GM12872 (cell line): ENCODE measurements at regions not wholly inside any gene's neighbourhood (a gene's known extent, or its start where the extent isn't known, plus 50 kb on each side); places are given as distances from the start of the nearest gene placed in this dataset.

ENCODE experiments used
- TF ChIP-seq, protein P1 (sequence below): IDR thresholded peaks from 3 replicates; pipeline ENCODE4 v1.5.1; 2011; ENCODE audit warnings: low read depth, mild to moderate bottlenecking, low read length, moderate library complexity; ENCODE audit not compliant: insufficient read depth

DNA sequence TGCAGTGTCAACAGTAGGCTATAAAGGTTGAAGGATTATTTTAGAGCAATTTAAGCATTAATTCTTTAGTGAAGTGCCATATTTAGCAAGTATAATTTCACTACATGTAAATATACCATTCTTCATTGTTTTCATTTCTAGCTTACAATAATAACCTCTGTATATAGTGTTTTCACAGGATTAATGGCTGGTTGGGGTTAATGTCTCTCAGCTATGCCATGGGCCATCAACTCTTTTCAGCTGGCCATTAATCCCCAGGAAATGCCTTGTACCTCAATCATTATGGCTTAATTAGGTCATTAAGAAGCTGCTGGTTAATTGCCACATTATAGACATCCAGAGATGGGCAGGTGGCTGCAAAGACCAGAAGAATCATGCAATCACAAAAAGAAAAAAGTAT is 715.1 kb downstream of the MAT2B start:
- TF ChIP-seq, protein P1, sequence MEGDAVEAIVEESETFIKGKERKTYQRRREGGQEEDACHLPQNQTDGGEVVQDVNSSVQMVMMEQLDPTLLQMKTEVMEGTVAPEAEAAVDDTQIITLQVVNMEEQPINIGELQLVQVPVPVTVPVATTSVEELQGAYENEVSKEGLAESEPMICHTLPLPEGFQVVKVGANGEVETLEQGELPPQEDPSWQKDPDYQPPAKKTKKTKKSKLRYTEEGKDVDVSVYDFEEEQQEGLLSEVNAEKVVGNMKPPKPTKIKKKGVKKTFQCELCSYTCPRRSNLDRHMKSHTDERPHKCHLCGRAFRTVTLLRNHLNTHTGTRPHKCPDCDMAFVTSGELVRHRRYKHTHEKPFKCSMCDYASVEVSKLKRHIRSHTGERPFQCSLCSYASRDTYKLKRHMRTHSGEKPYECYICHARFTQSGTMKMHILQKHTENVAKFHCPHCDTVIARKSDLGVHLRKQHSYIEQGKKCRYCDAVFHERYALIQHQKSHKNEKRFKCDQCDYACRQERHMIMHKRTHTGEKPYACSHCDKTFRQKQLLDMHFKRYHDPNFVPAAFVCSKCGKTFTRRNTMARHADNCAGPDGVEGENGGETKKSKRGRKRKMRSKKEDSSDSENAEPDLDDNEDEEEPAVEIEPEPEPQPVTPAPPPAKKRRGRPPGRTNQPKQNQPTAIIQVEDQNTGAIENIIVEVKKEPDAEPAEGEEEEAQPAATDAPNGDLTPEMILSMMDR = no peak

DNA sequence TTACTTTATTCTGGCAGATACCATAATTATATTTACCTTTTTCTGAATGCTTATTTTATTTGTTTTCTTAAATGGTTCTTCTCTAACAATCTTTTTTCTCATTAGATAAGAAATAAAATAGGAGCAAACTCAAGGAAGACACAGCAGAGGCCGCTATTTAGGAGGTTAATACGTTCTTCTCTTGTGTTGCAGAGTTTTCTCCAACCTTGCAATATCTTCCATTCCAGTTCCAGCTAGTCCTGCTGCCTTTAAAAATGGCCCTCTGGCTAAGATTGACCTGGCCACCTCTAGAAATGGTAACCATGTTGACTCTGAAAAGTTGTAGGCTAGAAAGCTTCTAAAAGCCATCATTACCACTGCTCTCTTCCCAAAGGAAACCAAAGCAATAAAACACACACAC is 718.8 kb downstream of the MAT2B start:
- TF ChIP-seq, protein P1 = no peak

DNA sequence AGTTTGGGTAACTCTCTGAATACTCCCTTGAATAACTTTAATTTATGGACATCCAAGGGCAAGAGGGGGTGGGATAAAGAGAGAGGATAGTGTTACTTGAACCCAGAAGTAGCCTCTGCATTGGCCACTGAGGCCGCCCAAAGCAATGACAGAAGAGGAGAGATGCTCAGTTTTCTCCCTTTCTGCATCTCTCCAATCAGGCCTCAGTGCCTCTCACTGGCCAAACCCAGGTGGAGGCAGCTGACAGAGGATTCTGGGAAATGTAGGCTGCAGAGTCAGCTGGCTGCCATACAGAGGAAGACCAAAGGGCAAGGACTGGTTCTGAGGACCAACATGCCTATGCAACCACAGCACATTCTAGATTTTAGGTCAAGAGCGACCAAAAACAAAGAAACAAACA is 719.4 kb downstream of the MAT2B start:
- TF ChIP-seq, protein P1 = no peak

DNA sequence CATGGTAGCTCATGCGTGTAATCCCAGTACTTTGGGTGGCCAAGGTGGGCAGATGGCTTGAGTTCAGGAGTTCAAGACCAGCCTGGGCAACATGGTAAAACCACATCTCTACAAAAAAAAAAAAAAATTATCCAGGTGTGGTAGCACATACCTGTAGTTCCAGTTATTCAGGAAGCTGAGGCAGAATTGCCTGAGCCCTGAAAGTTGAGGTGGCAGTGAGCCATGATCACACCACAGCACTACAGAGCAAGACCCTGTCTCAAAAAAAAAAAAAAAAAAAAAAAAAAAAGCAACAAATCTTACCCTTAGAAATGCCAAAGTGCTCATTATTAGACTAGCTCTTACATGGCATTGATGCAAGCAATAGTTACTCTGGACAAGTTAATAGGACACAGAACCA is 724.9 kb downstream of the MAT2B start:
- TF ChIP-seq, protein P1 = no peak

DNA sequence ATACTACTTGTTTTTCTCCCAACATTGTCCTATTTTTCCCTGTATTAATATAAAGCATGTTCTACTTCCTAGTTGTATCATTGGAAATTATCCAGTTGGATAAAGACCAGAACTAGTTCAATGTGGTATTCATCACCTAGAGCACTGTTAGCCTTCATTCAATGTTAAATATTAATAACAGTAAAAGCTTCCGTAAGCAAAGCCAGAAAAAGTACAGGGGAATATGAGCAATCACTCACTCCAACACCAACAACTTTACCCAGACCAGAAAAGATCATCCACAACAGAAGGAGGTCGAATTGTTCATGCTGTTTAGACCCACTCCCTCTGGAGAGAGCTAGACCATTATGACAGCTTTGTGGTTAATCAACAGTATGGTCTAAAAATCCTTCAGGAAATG is 728.4 kb downstream of the MAT2B start:
- TF ChIP-seq, protein P1 = no peak

DNA sequence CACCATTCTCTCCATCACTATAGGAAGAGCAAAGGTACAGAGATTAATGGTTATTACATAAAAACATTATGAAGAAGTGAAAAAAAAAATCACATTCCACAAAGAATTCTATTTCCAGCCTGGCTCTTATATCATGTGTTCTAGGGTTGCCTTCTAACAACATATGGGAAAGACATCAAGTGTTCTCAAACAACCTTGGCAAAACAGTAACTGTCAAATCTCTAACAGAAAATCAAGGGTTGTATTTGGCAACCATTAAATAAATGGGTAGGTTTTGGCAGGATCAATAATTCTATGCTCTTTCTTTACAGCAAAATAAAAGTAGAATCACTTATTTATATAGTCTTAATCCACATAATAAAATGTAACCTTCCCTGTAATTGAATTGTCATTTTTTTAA is 728.9 kb downstream of the MAT2B start:
- TF ChIP-seq, protein P1 = no peak

DNA sequence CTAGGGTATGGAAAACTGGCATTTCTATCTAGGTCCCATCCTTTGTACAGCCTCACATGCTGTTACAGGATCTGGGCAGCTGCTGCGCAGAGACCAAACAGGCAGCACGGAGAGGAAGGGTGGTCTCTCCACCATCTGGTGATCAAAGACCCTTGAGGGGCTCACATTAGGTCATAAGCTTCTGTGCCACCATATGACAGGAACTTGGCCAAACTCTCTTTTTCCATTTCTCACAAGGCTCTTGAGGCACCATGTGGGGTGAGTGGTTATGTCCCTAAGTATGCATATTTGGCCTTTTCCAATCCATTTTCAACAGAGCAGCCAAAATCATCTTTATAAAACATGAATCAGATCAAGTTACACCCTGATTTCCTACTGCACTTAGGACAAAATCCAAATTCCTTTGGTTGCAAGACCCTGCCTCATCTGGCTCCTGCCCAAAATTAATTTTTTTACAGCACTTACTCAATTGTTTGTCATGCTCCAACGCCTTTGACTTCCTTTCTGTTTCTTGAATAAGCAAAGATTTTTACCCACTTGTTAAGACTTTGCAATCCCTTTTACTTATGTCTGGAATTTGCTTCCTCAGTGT is 730.0 kb downstream of the MAT2B start:
- TF ChIP-seq, protein P1 = no peak
